Neural progenitor cell (in vitro differentiated cells): ENCODE measurements at regions not wholly inside any gene's neighbourhood (a gene's known extent, or its start where the extent isn't known, plus 50 kb on each side); places are given as distances from the start of the nearest gene placed in this dataset.

Experiments
- CTCF ChIP-seq: fragments of 200-600 bp; sonication (generic); IDR thresholded peaks from 2 replicates; pipeline ENCODE4 v1.5.1; 2017; ENCODE audit warnings: antibody characterized with exemption, mild to moderate bottlenecking
- EZH2phosphoT487 ChIP-seq: fragments of 200-600 bp; sonication (generic); IDR thresholded peaks from 2 replicates; pipeline ENCODE4 v1.6.1; 2017; ENCODE audit warnings: antibody characterized with exemption

GRCh38 chr22:49677495-49677889 is 150.2 kb downstream of the BRD1 start:
- TF ChIP-seq CTCF: no peak
- TF ChIP-seq EZH2phosphoT487: no peak
